Colonic mucosa (tissue), 4 donors: ENCODE measurements at regions not wholly inside any gene's neighbourhood (a gene's known extent, or its start where the extent isn't known, plus 50 kb on each side); places are given as distances from the start of the nearest gene placed in this dataset.

Experiments
- DNase-seq: peaks from one replicate; pipeline ENCODE4 v3.0.0-alpha.2; 2020
- H3K27ac ChIP-seq: fragments of 200-600 bp; one replicate; pipeline ENCODE4 v1.8.0; 2021
- H3K27me3 ChIP-seq: fragments of 200-600 bp; one replicate; pipeline ENCODE4 v1.8.0; 2021
- H3K36me3 ChIP-seq: fragments of 200-600 bp; one replicate; pipeline ENCODE4 v1.8.0; 2021
- H3K4me1 ChIP-seq: fragments of 200-600 bp; one replicate; pipeline ENCODE4 v1.8.0; 2021; ENCODE audit warnings: mild to moderate bottlenecking
- H3K4me3 ChIP-seq: fragments of 200-600 bp; one replicate; pipeline ENCODE4 v1.8.0; 2021
- H3K9ac ChIP-seq, 2 donors: one replicate each; pipeline ENCODE4 v1.7.0; 2013; ENCODE audit warnings: control low read depth in 2 of 2, low read depth in 2 of 2, low read length in 2 of 2
- H3K9me3 ChIP-seq: fragments of 200-600 bp; one replicate; pipeline ENCODE4 v1.8.0; 2021
- intact Hi-C: fragments of 100-400 bp; cut with DNase I; formaldehyde crosslinking; loops from one replicate; pipeline ENCODE4 v1.14.1; 2022
- TF ChIP-seq, protein P1 (sequence below): fragments of 200-600 bp; IDR thresholded peaks from one replicate; pipeline ENCODE4 v1.8.0; 2022; ENCODE audit warnings: antibody characterized with exemption, mild to moderate bottlenecking
- donor health status: healthy.
- donor health status: DM: no; HTN: no; CAD: no.
- donor health status: DM: no; HTN: no; CAD: no.

DNA sequence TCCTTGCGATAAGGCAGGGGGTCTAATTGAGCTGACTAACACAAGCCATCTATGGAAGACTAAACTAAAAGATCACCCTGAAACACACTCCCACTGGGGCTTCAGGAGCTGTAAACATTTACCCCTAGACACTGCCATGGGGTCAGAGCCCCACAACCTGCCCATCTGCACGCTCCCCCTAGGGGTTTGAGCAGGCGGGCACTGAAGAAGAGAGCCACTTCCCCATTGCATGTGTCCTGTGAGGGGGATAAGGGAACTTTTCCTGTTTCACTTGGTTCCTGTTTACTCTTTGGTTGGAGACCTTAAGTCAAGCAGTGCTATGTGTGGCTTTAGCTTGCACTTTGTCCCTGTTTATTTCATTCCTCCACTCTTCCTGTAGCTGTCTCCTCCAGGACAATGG lies 1929.5 kb upstream of the CDH9 start:
- TF ChIP-seq, protein P1, sequence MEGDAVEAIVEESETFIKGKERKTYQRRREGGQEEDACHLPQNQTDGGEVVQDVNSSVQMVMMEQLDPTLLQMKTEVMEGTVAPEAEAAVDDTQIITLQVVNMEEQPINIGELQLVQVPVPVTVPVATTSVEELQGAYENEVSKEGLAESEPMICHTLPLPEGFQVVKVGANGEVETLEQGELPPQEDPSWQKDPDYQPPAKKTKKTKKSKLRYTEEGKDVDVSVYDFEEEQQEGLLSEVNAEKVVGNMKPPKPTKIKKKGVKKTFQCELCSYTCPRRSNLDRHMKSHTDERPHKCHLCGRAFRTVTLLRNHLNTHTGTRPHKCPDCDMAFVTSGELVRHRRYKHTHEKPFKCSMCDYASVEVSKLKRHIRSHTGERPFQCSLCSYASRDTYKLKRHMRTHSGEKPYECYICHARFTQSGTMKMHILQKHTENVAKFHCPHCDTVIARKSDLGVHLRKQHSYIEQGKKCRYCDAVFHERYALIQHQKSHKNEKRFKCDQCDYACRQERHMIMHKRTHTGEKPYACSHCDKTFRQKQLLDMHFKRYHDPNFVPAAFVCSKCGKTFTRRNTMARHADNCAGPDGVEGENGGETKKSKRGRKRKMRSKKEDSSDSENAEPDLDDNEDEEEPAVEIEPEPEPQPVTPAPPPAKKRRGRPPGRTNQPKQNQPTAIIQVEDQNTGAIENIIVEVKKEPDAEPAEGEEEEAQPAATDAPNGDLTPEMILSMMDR, result no peak
- H3K9me3 ChIP-seq, result no peaks in the 10 kb centered on the region
- H3K27me3 ChIP-seq, result no peaks in the 10 kb centered on the region
- intact Hi-C loops, result no loop called here
- no peak overlapping the region for H3K27ac ChIP-seq
- DNase-seq, result no peak
- no peaks in the 10 kb centered on the region for H3K36me3 ChIP-seq
- H3K4me1 ChIP-seq, result no peaks in the 10 kb centered on the region
- H3K9ac ChIP-seq, result no peak overlapping the region
- H3K4me3 ChIP-seq, result no peak overlapping the region

DNA sequence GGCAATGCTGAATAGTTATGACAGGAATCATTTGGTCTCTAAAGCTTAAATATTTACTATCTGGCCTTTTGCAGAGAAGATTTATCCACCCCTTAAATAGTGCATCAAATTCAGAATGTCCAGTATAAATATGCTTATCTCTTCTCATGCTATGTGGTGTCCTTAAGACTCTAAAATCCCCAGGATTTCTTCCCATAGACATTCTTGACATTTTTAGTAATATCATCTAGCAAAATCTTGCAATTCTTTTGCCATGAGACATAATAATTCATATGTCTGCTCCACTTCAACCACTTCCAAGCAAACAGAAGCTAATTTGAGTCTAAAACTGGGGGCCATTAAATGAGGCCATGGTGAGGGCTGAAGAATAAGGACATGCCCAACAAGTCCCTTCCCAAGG lies 1923.4 kb upstream of the CDH9 start:
- H3K9ac ChIP-seq, result no peak overlapping the region
- H3K27ac ChIP-seq, result no peak overlapping the region
- no peak for DNase-seq
- TF ChIP-seq, protein P1, result no peak
- no peaks in the 10 kb centered on the region for H3K4me1 ChIP-seq
- H3K4me3 ChIP-seq, result no peak overlapping the region
- H3K9me3 ChIP-seq, result no peaks in the 10 kb centered on the region
- no peaks in the 10 kb centered on the region for H3K36me3 ChIP-seq
- intact Hi-C loops, result no loop called here
- no peaks in the 10 kb centered on the region for H3K27me3 ChIP-seq

DNA sequence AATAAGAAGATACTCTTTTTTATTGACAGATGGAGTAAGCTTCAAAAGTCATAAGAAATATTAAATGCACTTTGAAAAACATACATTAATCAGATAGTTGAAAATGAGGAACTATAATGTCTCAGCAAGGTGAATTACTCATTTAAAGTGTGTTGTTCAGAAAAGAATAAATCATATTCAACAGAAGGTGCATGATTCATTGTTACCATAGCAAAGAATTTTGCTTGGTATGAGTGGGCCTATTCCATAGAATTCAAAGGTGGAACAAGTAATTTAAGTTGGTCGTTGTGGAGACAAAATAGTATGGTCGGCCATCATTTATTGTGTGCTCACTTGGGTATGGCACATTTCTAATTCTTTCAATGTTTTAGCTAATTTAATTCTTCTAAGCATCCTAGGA lies 1920.2 kb upstream of the CDH9 start:
- Histone ChIP-seq H3K4me1 (no peaks in the 10 kb centered on the region), H3K4me3 (no peak overlapping the region), H3K9me3 (no peaks in the 10 kb centered on the region), H3K27me3 (no peaks in the 10 kb centered on the region), H3K36me3 (no peaks in the 10 kb centered on the region), H3K27ac (no peak overlapping the region), H3K9ac (no peak overlapping the region)
- intact Hi-C loops, result no loop called here
- no peak for DNase-seq
- TF ChIP-seq, protein P1, result no peak

DNA sequence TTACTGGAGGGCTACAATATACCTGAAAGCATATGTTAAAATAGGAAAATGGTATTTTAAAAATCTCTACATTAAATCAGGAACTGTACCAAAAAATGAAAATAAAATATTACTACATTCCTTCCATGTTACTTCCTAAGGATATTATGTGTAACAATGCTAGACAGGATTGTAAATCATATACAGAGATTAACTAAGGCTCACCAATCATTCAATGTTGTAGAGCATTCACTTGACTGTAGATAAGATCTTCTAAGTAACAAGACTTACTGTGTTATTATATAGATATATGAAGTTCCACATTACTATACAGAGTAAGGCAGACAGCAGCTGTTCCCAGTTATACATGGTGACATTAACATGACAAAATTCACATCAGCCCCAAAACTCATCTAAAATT lies 1919.1 kb upstream of the CDH9 start:
- DNase-seq, result no peak
- intact Hi-C loops, result no loop called here
- Histone ChIP-seq H3K9me3 (no peaks in the 10 kb centered on the region), H3K27ac (no peak overlapping the region), H3K36me3 (no peaks in the 10 kb centered on the region), H3K9ac (no peak overlapping the region), H3K27me3 (no peaks in the 10 kb centered on the region), H3K4me1 (no peaks in the 10 kb centered on the region), H3K4me3 (no peak overlapping the region)
- TF ChIP-seq, protein P1, result no peak

DNA sequence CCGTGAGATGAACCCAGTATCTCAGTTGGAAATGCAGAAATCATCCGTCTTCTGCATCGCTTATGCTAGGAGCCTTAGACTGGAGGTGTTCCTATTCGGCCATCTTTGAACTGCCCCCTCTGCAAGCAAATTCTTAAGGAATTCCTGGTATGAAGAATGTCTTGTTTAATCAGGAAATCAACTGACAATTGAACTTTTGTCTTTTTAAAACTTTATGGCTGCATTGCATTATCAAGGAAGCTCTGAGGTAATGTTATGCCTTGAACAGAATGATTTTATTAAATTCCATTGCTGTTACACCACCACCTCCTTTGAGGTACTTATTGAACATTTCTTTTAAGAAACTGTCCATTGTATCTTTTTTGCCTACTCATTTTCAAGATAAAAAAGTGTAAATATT lies 1915.7 kb upstream of the CDH9 start:
- TF ChIP-seq, protein P1, result no peak
- H3K4me3 ChIP-seq, result no peak overlapping the region
- no peak overlapping the region for H3K27ac ChIP-seq
- no peak for DNase-seq
- H3K36me3 ChIP-seq, result no peaks in the 10 kb centered on the region
- no peak overlapping the region for H3K9ac ChIP-seq
- intact Hi-C loops, result no loop called here
- H3K9me3 ChIP-seq, result no peaks in the 10 kb centered on the region
- H3K27me3 ChIP-seq, result no peaks in the 10 kb centered on the region
- no peaks in the 10 kb centered on the region for H3K4me1 ChIP-seq

DNA sequence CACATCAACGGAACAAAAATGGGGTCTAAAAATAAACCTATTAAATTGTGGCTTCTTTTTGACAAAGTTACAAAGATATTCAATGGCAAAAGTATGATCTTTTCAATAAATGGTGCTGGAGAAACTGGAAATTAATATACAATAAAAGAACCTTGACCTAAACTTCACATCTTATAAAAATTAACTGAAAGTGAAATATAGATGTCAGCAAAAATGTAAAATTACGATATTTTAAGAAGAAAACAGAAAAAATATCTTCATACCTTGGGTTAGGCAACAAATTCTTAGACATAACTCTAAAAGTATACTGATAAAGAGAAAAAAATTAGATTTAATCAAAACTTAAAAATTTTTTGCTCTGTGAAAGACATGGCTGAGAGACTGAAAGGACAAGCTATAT lies 1909.5 kb upstream of the CDH9 start:
- no peaks in the 10 kb centered on the region for H3K9me3 ChIP-seq
- H3K27me3 ChIP-seq, result no peaks in the 10 kb centered on the region
- H3K36me3 ChIP-seq, result no peaks in the 10 kb centered on the region
- H3K9ac ChIP-seq, result no peak overlapping the region
- H3K4me1 ChIP-seq, result no peaks in the 10 kb centered on the region
- intact Hi-C loops, result no loop called here
- no peak overlapping the region for H3K27ac ChIP-seq
- TF ChIP-seq, protein P1, result no peak
- H3K4me3 ChIP-seq, result no peak overlapping the region
- no peak for DNase-seq
